K562 (cell line): ENCODE measurements at regions not wholly inside any gene's neighbourhood (a gene's known extent, or its start where the extent isn't known, plus 50 kb on each side); places are given as distances from the start of the nearest gene placed in this dataset.

Source experiments
- ATAC-seq: fragments of 200-7000 bp; cut with Tn5 transposase; 3 replicates; pipeline ENCODE4 v1.9.1; 2020; ENCODE audit warnings: moderate library complexity
- BruUV-seq: library from RNA; stranded (reverse); fragments of 400-500 nt; replicated peaks from 2 replicates; lab custom pipeline; 2021; lab: Mats Ljungman, UMichigan
- CTCF ChIA-PET: fragments of 300-600 bp; formaldehyde crosslinking; extraction: SDS; loops from one replicate; lab custom pipeline; 2021; ENCODE audit warnings: low intra/inter-chr PET ratio; lab: Yijun Ruan, JAX
- POLR2A ChIA-PET: fragments of 300-600, 350-650 bp; sonication (Branson Sonifier 250); formaldehyde crosslinking; extraction: SDS; loops from one replicate; lab custom pipeline; 2021; ENCODE audit warnings: antibody characterized with exemption, inconsistent platforms; lab: Yijun Ruan, JAX
- DNase-seq, 4 experiments: peaks; one replicate each; pipeline versions ENCODE4 v3.0.0 to v3.0.0-alpha.2; 2011 to 2018; ENCODE audit warnings: low spot score in 3 of 4, mixed read lengths in 3 of 4; ENCODE audit errors: extremely low read depth in 1 of 4
- FAIRE-seq: peaks from 2 replicates; lab custom pipeline; 2011; peaks lifted over from hg19 to GRCh38; lab: Jason Lieb, UNC
- H2AFZ ChIP-seq: 2 replicates; pipeline ENCODE4 v1.6.0; 2011; ENCODE audit warnings: low read depth, low read length, control low read depth, inconsistent platforms
- H3K27ac ChIP-seq: fragments of 200-600 bp; 3 replicates; pipeline ENCODE4 v1.8.0; 2011; ENCODE audit warnings: low read depth, mild to moderate bottlenecking, control low read depth, inconsistent platforms, low read length, moderate library complexity, mixed read lengths; ENCODE audit errors: extremely low read depth
- H3K27me3 ChIP-seq, 2 experiments: fragments of 300-600 bp in 1 of 2; 2 replicates in 1 of 2; 3 replicates in 1 of 2; pipeline versions ENCODE4 v1.6.0 to v1.8.0; 2011; ENCODE audit warnings: inconsistent platforms in 2 of 2, low read length in 2 of 2, mild to moderate bottlenecking in 1 of 2, mixed read lengths in 1 of 2, moderate library complexity in 1 of 2; ENCODE audit not compliant: control insufficient read depth in 2 of 2, insufficient read depth in 2 of 2
- H3K36me3 ChIP-seq: fragments of 300-600 bp; 3 replicates; pipeline ENCODE4 v1.8.0; 2011; ENCODE audit warnings: mild to moderate bottlenecking, low read length, inconsistent platforms; ENCODE audit not compliant: control insufficient read depth, insufficient read depth
- H3K4me1 ChIP-seq, 2 experiments: fragments of 200-600 bp in 1 of 2; replicated peaks in 1 of 2; 2 replicates in 1 of 2; 3 replicates in 1 of 2; pipeline versions ENCODE4 v1.5.1 to v1.8.0; 2011; ENCODE audit warnings: inconsistent platforms in 2 of 2, low read length in 2 of 2, mild to moderate bottlenecking in 1 of 2, mixed read lengths in 1 of 2, moderate library complexity in 1 of 2; ENCODE audit not compliant: control insufficient read depth in 2 of 2, insufficient read depth in 2 of 2
- H3K4me2 ChIP-seq: 2 replicates; pipeline ENCODE4 v1.6.1; 2011; ENCODE audit warnings: low read length, control low read depth, inconsistent platforms, mixed read lengths; ENCODE audit not compliant: insufficient read depth
- H3K4me3 ChIP-seq: fragments of 200-600 bp; sonication (generic), shearing (Covaris generic); 2 replicates; pipeline ENCODE4 v1.5.1; 2016; ENCODE audit warnings: control low read depth, inconsistent platforms
- H3K79me2 ChIP-seq: fragments of 200-600 bp; 3 replicates; pipeline ENCODE4 v1.8.0; 2011; ENCODE audit warnings: low read length, inconsistent platforms; ENCODE audit not compliant: control insufficient read depth, insufficient read depth
- H3K9ac ChIP-seq, 2 experiments: 2 replicates each; pipeline versions ENCODE4 v1.6.0 to v1.6.1; 2011; ENCODE audit warnings: low read depth in 2 of 2, low read length in 2 of 2, control low read depth in 1 of 2, inconsistent platforms in 1 of 2, mild to moderate bottlenecking in 1 of 2, mixed read lengths in 1 of 2; ENCODE audit not compliant: insufficient read depth in 1 of 2
- H3K9me1 ChIP-seq: one replicate; pipeline ENCODE4 v1.6.0; 2011; ENCODE audit warnings: inconsistent platforms, mild to moderate bottlenecking, low read length, moderate library complexity; ENCODE audit not compliant: control insufficient read depth, insufficient read depth
- H3K9me3 ChIP-seq: replicated peaks from 2 replicates; pipeline ENCODE4 v1.5.1; 2011; ENCODE audit warnings: low read depth, low read length, inconsistent platforms; ENCODE audit not compliant: control insufficient read depth, insufficient read depth
- H4K20me1 ChIP-seq: replicated peaks from 2 replicates; pipeline ENCODE4 v1.6.1; 2011; ENCODE audit warnings: low read length, inconsistent platforms, mixed read lengths; ENCODE audit not compliant: control insufficient read depth, insufficient read depth
- NR3C1 ChIP-seq: sonication (generic); formaldehyde crosslinking; IDR thresholded peaks from 2 replicates; pipeline ENCODE4 v1.8.1; 2022; ENCODE audit warnings: missing genetic modification reagents
- SNRNP70 ChIP-seq: fragments of 200-400 bp; formaldehyde crosslinking; optimal IDR thresholded peaks from 2 replicates; pipeline ENCODE3; 2017; ENCODE audit warnings: low read depth, low read length
- ZNF3 ChIP-seq: fragments of 250-450 bp; sonication (Bioruptor Pico); IDR thresholded peaks from 2 replicates; pipeline ENCODE4 v1.5.0; 2021; ENCODE audit warnings: mild to moderate bottlenecking, moderate library complexity
- ZNF324 ChIP-seq: fragments of 250-450 bp; sonication (Bioruptor Pico); IDR thresholded peaks from 2 replicates; pipeline ENCODE4 v1.4.0; 2020; ENCODE audit warnings: mild to moderate bottlenecking
- WGBS: fragments of 100-300 bp; shearing (Covaris generic); methylation state at CpG from one replicate; pipeline ENCODE4 v1.1.6; 2016; ENCODE audit warnings: low coverage, mixed read lengths; ENCODE audit not compliant: insufficient coverage; ENCODE audit errors: missing lambda C conversion rate; 5-methylcytosine and 5-hydroxymethylcytosine counted together
- in situ Hi-C: fragments of 300-500 bp; cut with MboI; formaldehyde crosslinking; loops from 4 replicates; pipeline ENCODE4 v1.15.0; 2018; ENCODE audit warnings: inconsistent platforms, mixed read lengths
- intact Hi-C: fragments of 100-400 bp; cut with micrococcal nuclease; formaldehyde crosslinking; loops from 2 replicates; pipeline ENCODE4 v1.14.2; 2022

DNA sequence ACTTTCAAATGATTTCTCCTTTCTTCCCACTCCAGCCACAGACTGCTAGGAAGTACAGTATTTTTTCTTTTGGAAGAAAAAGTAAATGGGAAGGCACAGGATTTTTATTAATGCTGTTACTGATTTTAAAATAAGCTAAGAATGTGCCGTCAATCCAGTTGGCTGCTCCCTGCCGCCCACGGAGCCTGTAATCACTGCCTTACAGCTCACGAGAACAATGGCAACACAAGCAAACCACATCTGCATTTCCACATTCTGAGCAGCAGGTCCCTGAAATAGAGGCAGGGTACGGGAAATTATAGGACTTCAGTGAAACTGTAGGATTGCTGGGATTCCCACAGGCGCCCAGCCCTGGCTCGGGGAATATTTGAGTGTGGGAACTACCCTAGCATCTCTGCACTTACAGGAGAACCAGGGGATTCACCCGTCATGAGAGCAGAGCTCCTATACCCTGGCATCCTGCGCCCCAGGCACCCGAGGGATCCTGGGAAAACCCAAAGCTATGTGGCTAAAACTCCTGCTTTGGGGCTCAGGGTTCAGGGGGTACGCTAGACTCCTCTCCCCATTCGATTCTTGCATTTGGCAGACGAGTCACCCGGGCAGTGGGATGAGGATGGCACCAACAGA, 72.9 kb upstream of the TNS3 start:
- TF ChIP-seq ZNF324 (no peak), SNRNP70 (no peak), NR3C1 (CRISPR knock-in tag) (no peak), ZNF3 (CRISPR knock-in tag) (no peak)
- ATAC-seq: no peak
- in situ Hi-C loops (no loop called here), intact Hi-C loops (no loop called here)
- no peak for DNase-seq
- 0 out of 2 replicates have a peak, but pooled peaks cover 4% of the 10 kb centered on the region for H4K20me1 ChIP-seq
- no peak for FAIRE-seq
- H3K36me3 ChIP-seq: no peaks in the 10 kb centered on the region
- no TSS peak for BruUV-seq
- CTCF ChIA-PET: no interaction called here
- H3K9me3 ChIP-seq: no peaks in the 10 kb centered on the region
- no peaks in the 10 kb centered on the region for H3K9me1 ChIP-seq
- no peak overlapping the region for H3K9ac ChIP-seq
- H3K4me3 ChIP-seq: no peak overlapping the region
- H3K4me2 ChIP-seq: no peak overlapping the region
- 0% methylated on average over 14 of the region's 14 CpGs for WGBS
- no peaks in the 10 kb centered on the region for H3K79me2 ChIP-seq
- no peak overlapping the region for H3K27ac ChIP-seq
- POLR2A ChIA-PET: interaction anchor here (0.6 kb wide), 1 partner anchor 9 kb away, joined by 3 read pairs; no protein-coding TSS in a partner anchor
- H3K4me1 ChIP-seq: no peaks in the 10 kb centered on the region
- peaks cover 8 to 66% of the 10 kb centered on the region in 2 experiments; a peak in 3 of 5 replicates for H3K27me3 ChIP-seq
- no peak overlapping the region for H2AFZ ChIP-seq
